HEK293 (cell line): ENCODE measurements at regions not wholly inside any gene's neighbourhood (a gene's known extent, or its start where the extent isn't known, plus 50 kb on each side); places are given as distances from the start of the nearest gene placed in this dataset.

Experiments
- CTCF ChIA-PET: fragments of 350-600 bp; formaldehyde crosslinking; extraction: SDS; loops from one replicate; lab custom pipeline; 2021; ENCODE audit warnings: antibody characterized with exemption; lab: Yijun Ruan, JAX
- POLR2A ChIA-PET: fragments of 300-600 bp; formaldehyde crosslinking; extraction: SDS; loops from one replicate; lab custom pipeline; 2020; ENCODE audit warnings: antibody characterized with exemption, inconsistent platforms; lab: Yijun Ruan, JAX
- H3K27ac ChIP-seq: fragments of 200-500 bp; sonication (Bioruptor generic); 2 replicates; pipeline ENCODE4 v1.5.1; 2014; ENCODE audit warnings: low read depth, low read length, control low read depth, inconsistent platforms; ENCODE audit errors: extremely low read depth
- H3K36me3 ChIP-seq, 2 experiments: fragments of 200-500 bp in 1 of 2; sonication (Bioruptor generic) in 1 of 2; 1 replicate in 1 of 2; 2 replicates in 1 of 2; pipeline ENCODE4 v1.5.1; 2014 to 2017; ENCODE audit warnings: inconsistent platforms in 2 of 2, low read length in 2 of 2; ENCODE audit not compliant: control insufficient read depth in 2 of 2, insufficient read depth in 1 of 2
- H3K4me1 ChIP-seq: fragments of 200-500 bp; sonication (Bioruptor generic); 2 replicates; pipeline ENCODE4 v1.5.1; 2014; ENCODE audit warnings: mild to moderate bottlenecking, low read length, inconsistent platforms; ENCODE audit not compliant: control insufficient read depth, insufficient read depth
- H3K4me3 ChIP-seq: 2 replicates; pipeline ENCODE4 v1.5.1; 2011; ENCODE audit warnings: low read depth, mild to moderate bottlenecking, control low read depth, low read length, moderate library complexity
- H3K9me3 ChIP-seq: fragments of 200-500 bp; sonication (Bioruptor generic); 2 replicates; pipeline ENCODE4 v1.5.1; 2014; ENCODE audit warnings: low read depth, low read length, inconsistent platforms; ENCODE audit not compliant: control insufficient read depth, insufficient read depth
- GLI4 ChIP-seq: fragments of 450-650 bp; formaldehyde crosslinking; IDR thresholded peaks from 2 replicates; pipeline ENCODE4 v1.5.1; 2016; ENCODE audit warnings: missing biosample characterization, missing genetic modification characterization
- HOXA7 ChIP-seq: sonication (generic); formaldehyde crosslinking; IDR thresholded peaks from 2 replicates; pipeline ENCODE4 v1.8.1; 2022; ENCODE audit warnings: missing genetic modification reagents, borderline replicate concordance
- IKZF3 ChIP-seq: fragments of 450-650 bp; IDR thresholded peaks from 2 replicates; pipeline ENCODE4 v1.5.0; 2018; ENCODE audit warnings: missing biosample characterization, mild to moderate bottlenecking, missing genetic modification characterization, moderate library complexity
- KLF16 ChIP-seq: fragments of 450-650 bp; formaldehyde crosslinking; IDR thresholded peaks from 2 replicates; pipeline ENCODE4 v1.5.1; 2017; ENCODE audit warnings: missing biosample characterization, missing genetic modification characterization
- MZF1 ChIP-seq: fragments of 450-650 bp; formaldehyde crosslinking; IDR thresholded peaks from 2 replicates; pipeline ENCODE4 v1.5.1; 2017; ENCODE audit warnings: missing biosample characterization, missing genetic modification characterization, borderline replicate concordance
- OVOL3 ChIP-seq: fragments of 450-650 bp; formaldehyde crosslinking; IDR thresholded peaks from 2 replicates; pipeline ENCODE4 v1.5.1; 2016; ENCODE audit warnings: missing biosample characterization, missing genetic modification characterization
- SCRT1 ChIP-seq: fragments of 450-650 bp; formaldehyde crosslinking; IDR thresholded peaks from 2 replicates; pipeline ENCODE4 v1.5.1; 2016; ENCODE audit warnings: missing biosample characterization, missing genetic modification characterization, borderline replicate concordance
- SP7 ChIP-seq: fragments of 450-650 bp; formaldehyde crosslinking; IDR thresholded peaks from 2 replicates; pipeline ENCODE4 v1.5.1; 2016; ENCODE audit warnings: missing biosample characterization, missing genetic modification characterization
- WT1 ChIP-seq: fragments of 450-650 bp; formaldehyde crosslinking; IDR thresholded peaks from 2 replicates; pipeline ENCODE4 v1.5.1; 2016; ENCODE audit warnings: missing biosample characterization, missing genetic modification characterization
- YY1 ChIP-seq: fragments of 450-650 bp; formaldehyde crosslinking; IDR thresholded peaks from 2 replicates; pipeline ENCODE4 v1.5.1; 2018; ENCODE audit warnings: missing biosample characterization, missing genetic modification characterization
- ZBTB17 ChIP-seq: fragments of 450-650 bp; formaldehyde crosslinking; IDR thresholded peaks from 2 replicates; pipeline ENCODE4 v1.5.1; 2016; ENCODE audit warnings: missing biosample characterization, missing genetic modification characterization
- ZFHX2 ChIP-seq: fragments of 450-650 bp; formaldehyde crosslinking; conservative IDR thresholded peaks from 2 replicates; pipeline ENCODE4 v1.5.1; 2016; ENCODE audit warnings: missing biosample characterization, missing genetic modification characterization
- ZFP37 ChIP-seq: fragments of 450-650 bp; formaldehyde crosslinking; IDR thresholded peaks from 2 replicates; pipeline ENCODE4 v1.5.1; 2016; ENCODE audit warnings: missing biosample characterization, missing genetic modification characterization
- ZFP41 ChIP-seq: fragments of 450-650 bp; formaldehyde crosslinking; IDR thresholded peaks from 2 replicates; pipeline ENCODE4 v1.5.1; 2016; ENCODE audit warnings: missing biosample characterization, missing genetic modification characterization, borderline replicate concordance
- ZNF140 ChIP-seq: fragments of 450-650 bp; formaldehyde crosslinking; IDR thresholded peaks from 2 replicates; pipeline ENCODE4 v1.5.1; 2016; ENCODE audit warnings: missing biosample characterization, missing genetic modification characterization
- ZNF302 ChIP-seq: fragments of 450-650 bp; formaldehyde crosslinking; IDR thresholded peaks from 2 replicates; pipeline ENCODE4 v1.5.1; 2016; ENCODE audit warnings: missing biosample characterization, missing genetic modification characterization, low read depth
- ZNF324 ChIP-seq: fragments of 450-650 bp; formaldehyde crosslinking; IDR thresholded peaks from 2 replicates; pipeline ENCODE4 v1.5.1; 2016; ENCODE audit warnings: missing biosample characterization, missing genetic modification characterization
- ZNF404 ChIP-seq: fragments of 450-650 bp; formaldehyde crosslinking; IDR thresholded peaks from 2 replicates; pipeline ENCODE4 v1.5.1; 2017; ENCODE audit warnings: missing biosample characterization, missing genetic modification characterization
- ZNF426 ChIP-seq: fragments of 450-650 bp; formaldehyde crosslinking; IDR thresholded peaks from 2 replicates; pipeline ENCODE4 v1.5.1; 2017; ENCODE audit warnings: missing biosample characterization, missing genetic modification characterization, mild to moderate bottlenecking, inconsistent platforms, moderate library complexity
- ZNF544 ChIP-seq: fragments of 450-650 bp; formaldehyde crosslinking; IDR thresholded peaks from 2 replicates; pipeline ENCODE4 v1.5.0; 2017; ENCODE audit warnings: missing biosample characterization, missing genetic modification characterization
- ZNF561 ChIP-seq: fragments of 450-650 bp; IDR thresholded peaks from 2 replicates; pipeline ENCODE4 v1.5.1; 2018; ENCODE audit warnings: missing biosample characterization, missing genetic modification characterization, borderline replicate concordance
- ZNF621 ChIP-seq: fragments of 450-650 bp; formaldehyde crosslinking; IDR thresholded peaks from 2 replicates; pipeline ENCODE4 v1.5.1; 2017; ENCODE audit warnings: missing biosample characterization, missing genetic modification characterization
- ZNF747 ChIP-seq: fragments of 450-650 bp; formaldehyde crosslinking; IDR thresholded peaks from 2 replicates; pipeline ENCODE4 v1.5.1; 2016; ENCODE audit warnings: missing biosample characterization, missing genetic modification characterization
- TF ChIP-seq, protein P1 (sequence below): fragments of 450-650 bp; formaldehyde crosslinking; IDR thresholded peaks from 2 replicates; pipeline ENCODE4 v1.5.1; 2016; ENCODE audit warnings: missing biosample characterization, missing genetic modification characterization
- TF ChIP-seq, protein P2 (sequence below): fragments of 450-650 bp; IDR thresholded peaks from 2 replicates; pipeline ENCODE4 v1.5.1; 2018; ENCODE audit warnings: missing biosample characterization, mild to moderate bottlenecking, missing genetic modification characterization

DNA sequence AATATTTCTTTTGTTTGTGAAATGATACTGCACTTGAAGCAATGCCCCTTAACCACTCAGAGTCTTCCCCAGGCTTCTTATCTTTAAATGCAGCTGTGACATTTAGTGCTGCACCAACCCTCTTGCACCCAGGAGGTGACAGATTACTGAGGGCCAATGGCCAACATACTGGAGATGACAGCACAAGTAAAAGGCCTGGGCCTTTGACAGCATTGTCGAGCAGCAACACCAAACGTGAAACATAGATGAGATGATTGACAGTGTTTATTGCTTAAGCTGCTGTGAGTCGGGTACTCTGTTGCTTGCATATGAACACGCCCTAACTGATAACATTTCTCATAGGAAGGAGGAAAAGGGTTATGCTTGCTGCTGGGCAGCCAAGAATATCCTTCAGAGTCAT lies 80.3 kb downstream of the THNSL2 start:
- Histone ChIP-seq H3K4me1 (no peaks in the 10 kb centered on the region), H3K4me3 (no peak overlapping the region), H3K36me3 (no peaks in the 10 kb centered on the region), H3K9me3 (no peaks in the 10 kb centered on the region), H3K27ac (no peak overlapping the region)
- ChIA-PET POLR2A (no interaction called here), CTCF (interaction anchor here (0.6 kb wide), 1 partner anchor 204 kb away, joined by 3 read pairs; no protein-coding TSS in a partner anchor)
- no peak for TF ChIP-seq MZF1 (tag by site-specific recombination)
- TF ChIP-seq ZNF324 (tag by site-specific recombination): no peak
- TF ChIP-seq, protein P1, sequence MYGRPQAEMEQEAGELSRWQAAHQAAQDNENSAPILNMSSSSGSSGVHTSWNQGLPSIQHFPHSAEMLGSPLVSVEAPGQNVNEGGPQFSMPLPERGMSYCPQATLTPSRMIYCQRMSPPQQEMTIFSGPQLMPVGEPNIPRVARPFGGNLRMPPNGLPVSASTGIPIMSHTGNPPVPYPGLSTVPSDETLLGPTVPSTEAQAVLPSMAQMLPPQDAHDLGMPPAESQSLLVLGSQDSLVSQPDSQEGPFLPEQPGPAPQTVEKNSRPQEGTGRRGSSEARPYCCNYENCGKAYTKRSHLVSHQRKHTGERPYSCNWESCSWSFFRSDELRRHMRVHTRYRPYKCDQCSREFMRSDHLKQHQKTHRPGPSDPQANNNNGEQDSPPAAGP (tag by site-specific recombination): no peak
- no peak for TF ChIP-seq ZFP41
- no peak for TF ChIP-seq WT1 (tag by site-specific recombination)
- TF ChIP-seq ZNF302 (tag by site-specific recombination): no peak
- no peak for TF ChIP-seq ZNF747 (tag by site-specific recombination)
- TF ChIP-seq ZNF561 (tag by site-specific recombination): no peak
- TF ChIP-seq ZNF621 (tag by site-specific recombination): no peak
- TF ChIP-seq SCRT1 (tag by site-specific recombination): no peak
- no peak for TF ChIP-seq ZNF140
- TF ChIP-seq ZNF404 (tag by site-specific recombination): no peak
- no peak for TF ChIP-seq KLF16 (tag by site-specific recombination)

DNA sequence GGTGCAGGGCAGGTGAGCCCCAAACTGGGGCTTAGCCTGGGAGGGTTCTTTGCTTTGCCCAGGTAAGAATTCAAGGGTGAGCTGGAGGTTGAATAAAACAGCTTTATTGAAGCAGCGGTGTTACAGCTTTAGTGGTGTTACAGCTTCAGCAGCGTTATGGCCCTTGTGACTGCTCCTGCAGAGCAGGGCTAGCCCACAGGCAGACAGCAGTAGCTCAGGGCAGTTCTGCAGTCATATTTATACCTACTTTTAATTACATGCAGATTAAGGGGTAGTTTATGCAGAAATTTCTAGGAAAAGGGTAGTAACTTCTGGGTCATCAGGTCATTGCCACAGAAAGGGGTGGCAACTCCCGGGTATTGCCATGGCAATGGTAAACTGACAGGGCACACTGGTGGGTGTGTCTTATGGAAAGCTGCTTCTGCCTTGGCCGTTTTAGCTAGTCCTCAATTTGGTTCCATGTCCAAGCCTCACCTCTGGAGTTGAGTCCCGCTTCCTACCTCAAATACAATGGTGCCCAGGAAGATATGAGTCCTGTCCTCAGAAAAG lies 78.2 kb downstream of the THNSL2 start:
- ChIA-PET POLR2A (no interaction called here), CTCF (interaction anchor here (0.9 to 1.1 kb wide), 2 partner anchors 36 to 207 kb away, joined by 3 to 4 read pairs; no protein-coding TSS in a partner anchor)
- Histone ChIP-seq H3K27ac (no peak overlapping the region), H3K36me3 (no peaks in the 10 kb centered on the region), H3K4me1 (no peaks in the 10 kb centered on the region), H3K9me3 (no peaks in the 10 kb centered on the region), H3K4me3 (no peak overlapping the region)
- TF ChIP-seq IKZF3: no peak
- TF ChIP-seq, protein P2, sequence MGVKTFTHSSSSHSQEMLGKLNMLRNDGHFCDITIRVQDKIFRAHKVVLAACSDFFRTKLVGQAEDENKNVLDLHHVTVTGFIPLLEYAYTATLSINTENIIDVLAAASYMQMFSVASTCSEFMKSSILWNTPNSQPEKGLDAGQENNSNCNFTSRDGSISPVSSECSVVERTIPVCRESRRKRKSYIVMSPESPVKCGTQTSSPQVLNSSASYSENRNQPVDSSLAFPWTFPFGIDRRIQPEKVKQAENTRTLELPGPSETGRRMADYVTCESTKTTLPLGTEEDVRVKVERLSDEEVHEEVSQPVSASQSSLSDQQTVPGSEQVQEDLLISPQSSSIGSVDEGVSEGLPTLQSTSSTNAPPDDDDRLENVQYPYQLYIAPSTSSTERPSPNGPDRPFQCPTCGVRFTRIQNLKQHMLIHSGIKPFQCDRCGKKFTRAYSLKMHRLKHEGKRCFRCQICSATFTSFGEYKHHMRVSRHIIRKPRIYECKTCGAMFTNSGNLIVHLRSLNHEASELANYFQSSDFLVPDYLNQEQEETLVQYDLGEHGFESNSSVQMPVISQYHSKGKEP (tag by site-specific recombination): no peak
- TF ChIP-seq ZBTB17: no peak
- no peak for TF ChIP-seq GLI4 (tag by site-specific recombination)
- no peak for TF ChIP-seq YY1
- no peak for TF ChIP-seq ZFHX2 (tag by site-specific recombination)
- no peak for TF ChIP-seq ZNF426 (tag by site-specific recombination)
- TF ChIP-seq ZFP37: no peak
- no peak for TF ChIP-seq HOXA7
- no peak for TF ChIP-seq SP7 (tag by site-specific recombination)
- no peak for TF ChIP-seq OVOL3 (tag by site-specific recombination)
- TF ChIP-seq ZNF544 (tag by site-specific recombination): no peak
